ENCODE measurements at regions not wholly inside any gene's neighbourhood (a gene's known extent, or its start where the extent isn't known, plus 50 kb on each side); places are given as distances from the start of the nearest gene placed in this dataset.

DNA sequence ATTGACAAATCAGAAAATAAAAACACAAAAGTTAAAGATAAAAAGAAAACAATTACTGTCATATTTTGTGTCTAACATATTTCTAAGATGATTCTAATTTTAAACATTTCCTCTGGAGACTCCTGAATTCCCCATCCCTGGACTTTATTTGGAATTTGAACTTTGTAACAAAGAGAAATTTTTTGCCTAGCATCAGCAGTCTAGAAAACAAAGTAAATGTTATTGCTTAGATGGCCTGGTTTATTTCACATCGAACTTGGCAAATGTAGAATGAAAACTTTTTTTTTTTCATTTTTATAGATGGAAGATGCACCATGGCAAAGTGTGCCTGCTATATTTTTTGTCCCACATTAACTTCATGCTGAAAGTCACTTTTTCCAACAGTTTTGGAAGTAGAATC is 159.1 kb downstream of the TBX18 start:
- WGBS, 2 donors = 50 to 71% methylated on average over 1 of the region's 1 CpG
- Histone ChIP-seq H3K4me1 (no peaks in the 10 kb centered on the region), H3K27ac (no peak overlapping the region), H3K9me3 (no peaks in the 10 kb centered on the region), H3K36me3 (no peaks in the 10 kb centered on the region), H3K4me3 (no peak overlapping the region), H3K27me3 (no peaks in the 10 kb centered on the region)
- TF ChIP-seq, protein P1, sequence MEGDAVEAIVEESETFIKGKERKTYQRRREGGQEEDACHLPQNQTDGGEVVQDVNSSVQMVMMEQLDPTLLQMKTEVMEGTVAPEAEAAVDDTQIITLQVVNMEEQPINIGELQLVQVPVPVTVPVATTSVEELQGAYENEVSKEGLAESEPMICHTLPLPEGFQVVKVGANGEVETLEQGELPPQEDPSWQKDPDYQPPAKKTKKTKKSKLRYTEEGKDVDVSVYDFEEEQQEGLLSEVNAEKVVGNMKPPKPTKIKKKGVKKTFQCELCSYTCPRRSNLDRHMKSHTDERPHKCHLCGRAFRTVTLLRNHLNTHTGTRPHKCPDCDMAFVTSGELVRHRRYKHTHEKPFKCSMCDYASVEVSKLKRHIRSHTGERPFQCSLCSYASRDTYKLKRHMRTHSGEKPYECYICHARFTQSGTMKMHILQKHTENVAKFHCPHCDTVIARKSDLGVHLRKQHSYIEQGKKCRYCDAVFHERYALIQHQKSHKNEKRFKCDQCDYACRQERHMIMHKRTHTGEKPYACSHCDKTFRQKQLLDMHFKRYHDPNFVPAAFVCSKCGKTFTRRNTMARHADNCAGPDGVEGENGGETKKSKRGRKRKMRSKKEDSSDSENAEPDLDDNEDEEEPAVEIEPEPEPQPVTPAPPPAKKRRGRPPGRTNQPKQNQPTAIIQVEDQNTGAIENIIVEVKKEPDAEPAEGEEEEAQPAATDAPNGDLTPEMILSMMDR (IDR thresholded peaks at IDR 0.05) = no peak
- DNase-seq = no peak
- no peak for ATAC-seq
- no peak for FAIRE-seq
- intact Hi-C loops (cut with DNase I) = no loop called here

DNA sequence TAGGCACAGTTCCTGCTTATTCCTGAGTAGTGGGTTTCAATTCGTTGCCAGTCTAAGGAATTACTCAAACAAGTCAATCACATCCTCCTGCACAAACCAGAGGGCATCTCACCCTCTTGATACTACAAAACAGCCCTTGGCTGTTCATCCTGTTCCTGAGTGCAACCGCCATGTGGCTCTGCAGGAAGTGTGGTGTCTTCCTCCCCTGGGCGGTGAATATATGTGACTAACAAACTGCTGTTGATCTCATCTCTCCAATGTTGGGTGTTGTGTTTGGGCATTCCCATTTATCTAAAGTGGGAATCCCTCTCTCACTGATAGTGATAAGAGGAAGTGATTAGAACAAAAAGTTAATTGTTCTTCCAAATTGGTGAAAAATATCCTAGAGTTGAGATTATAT is 163.0 kb downstream of the TBX18 start:
- TF ChIP-seq, protein P1 (IDR thresholded peaks at IDR 0.05) = no peak
- 52 to 67% methylated on average over 3 of the region's 3 CpGs for WGBS, 2 donors
- Histone ChIP-seq H3K36me3 (no peaks in the 10 kb centered on the region), H3K27me3 (no peaks in the 10 kb centered on the region), H3K9me3 (no peaks in the 10 kb centered on the region), H3K4me3 (no peak overlapping the region), H3K27ac (no peak overlapping the region), H3K4me1 (no peaks in the 10 kb centered on the region)
- intact Hi-C loops (cut with DNase I) = no loop called here
- FAIRE-seq = no peak
- no peak for DNase-seq
- no peak for ATAC-seq

DNA sequence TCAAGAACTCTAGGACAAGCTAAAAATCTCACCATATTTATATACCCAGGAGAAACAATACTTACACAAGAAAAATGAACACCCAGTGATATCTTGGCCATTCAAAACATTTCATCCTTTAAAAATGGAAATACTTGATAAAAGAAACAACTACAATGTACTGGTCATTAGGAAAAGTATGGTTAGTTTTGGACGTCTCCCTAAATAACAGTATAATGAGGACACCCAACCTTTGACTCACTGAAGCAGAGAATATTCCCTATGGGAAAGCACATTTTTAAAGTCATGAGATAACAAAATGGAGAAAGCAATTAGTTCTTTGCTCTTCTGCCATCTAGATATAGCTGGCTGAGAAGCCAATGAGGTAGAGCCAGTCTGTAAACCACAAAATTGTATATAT is 164.4 kb downstream of the TBX18 start:
- Histone ChIP-seq H3K36me3 (no peaks in the 10 kb centered on the region), H3K9me3 (no peaks in the 10 kb centered on the region), H3K4me1 (no peaks in the 10 kb centered on the region), H3K27ac (no peak overlapping the region), H3K4me3 (no peak overlapping the region), H3K27me3 (no peaks in the 10 kb centered on the region)
- TF ChIP-seq, protein P1 (IDR thresholded peaks at IDR 0.05) = no peak
- intact Hi-C loops (cut with DNase I) = no loop called here
- WGBS, 2 donors = 41 to 52% methylated on average over 1 of the region's 1 CpG
- FAIRE-seq = no peak
- DNase-seq = no peak
- no peak for ATAC-seq

DNA sequence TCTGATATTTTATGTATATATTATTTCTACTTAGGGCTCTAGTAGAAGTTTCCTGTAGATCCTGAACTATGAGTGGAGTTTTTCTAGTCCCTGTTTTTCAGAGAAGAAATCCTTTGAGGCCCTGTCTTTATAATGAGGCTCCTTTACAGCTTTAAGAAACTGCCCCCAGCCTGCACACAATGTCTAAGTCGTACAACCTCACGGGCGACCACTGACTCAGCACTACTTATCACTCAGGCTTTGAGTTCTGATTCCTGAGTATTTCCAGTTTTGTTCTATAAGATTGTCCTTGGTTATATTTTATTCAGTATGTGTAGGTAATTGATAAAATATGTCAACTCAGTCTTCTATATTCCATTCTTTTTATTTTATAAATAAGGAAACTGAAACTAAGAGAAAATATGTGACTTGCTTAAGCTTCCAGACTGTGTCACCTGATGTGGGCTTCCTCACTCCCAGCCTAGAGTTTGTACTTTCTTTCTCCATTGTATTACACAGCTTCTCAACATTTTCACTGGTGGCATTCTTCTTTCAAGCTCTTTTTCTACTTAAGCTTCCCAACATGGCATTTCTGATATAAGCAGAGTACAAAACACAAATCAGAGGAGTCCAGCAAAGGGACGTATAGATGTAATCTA is 167.0 kb downstream of the TBX18 start:
- no peak for DNase-seq
- H3K27ac ChIP-seq = no peak overlapping the region
- no peaks in the 10 kb centered on the region for H3K9me3 ChIP-seq
- no peaks in the 10 kb centered on the region for H3K27me3 ChIP-seq
- FAIRE-seq = no peak
- no peak overlapping the region for H3K4me3 ChIP-seq
- H3K36me3 ChIP-seq = no peaks in the 10 kb centered on the region
- WGBS, 2 donors = 47 to 50% methylated on average over 4 of the region's 4 CpGs
- TF ChIP-seq, protein P1 (IDR thresholded peaks at IDR 0.05) = no peak
- intact Hi-C loops (cut with DNase I) = no loop called here
- H3K4me1 ChIP-seq = no peaks in the 10 kb centered on the region
- no peak for ATAC-seq

DNA sequence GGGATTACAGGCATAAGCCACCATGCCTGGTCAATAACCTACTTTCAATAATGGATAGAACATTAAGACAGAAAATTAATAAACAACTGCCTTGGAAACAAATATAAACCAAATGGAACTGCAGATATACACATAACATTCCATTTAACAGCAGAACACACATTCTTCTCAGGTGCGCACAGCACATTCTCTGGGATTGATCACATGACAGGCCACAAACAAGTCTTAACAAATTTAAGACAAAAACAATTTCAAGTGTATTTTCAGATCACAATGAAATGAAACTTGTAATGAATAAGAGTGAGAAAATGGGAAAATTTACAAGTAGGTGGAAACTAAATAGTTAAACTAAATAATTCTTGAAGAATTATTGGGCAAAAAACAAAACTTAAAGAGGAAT is 167.9 kb downstream of the TBX18 start:
- no peak for FAIRE-seq
- TF ChIP-seq, protein P1 (IDR thresholded peaks at IDR 0.05) = no peak
- Histone ChIP-seq H3K9me3 (no peaks in the 10 kb centered on the region), H3K27me3 (no peaks in the 10 kb centered on the region), H3K36me3 (no peaks in the 10 kb centered on the region), H3K4me1 (no peaks in the 10 kb centered on the region), H3K27ac (no peak overlapping the region), H3K4me3 (no peak overlapping the region)
- no peak for ATAC-seq
- WGBS, 2 donors = 82 to 89% methylated on average over 1 of the region's 1 CpG
- no peak for DNase-seq
- intact Hi-C loops (cut with DNase I) = no loop called here
